ENCODE measurements at regions not wholly inside any gene's neighbourhood (a gene's known extent, or its start where the extent isn't known, plus 50 kb on each side); places are given as distances from the start of the nearest gene placed in this dataset.
"Not testable (repeated sequence)": the region's sequence is repeated elsewhere in the genome, so short reads cannot be mapped to it uniquely, and the experiment has no call there.

GRCh38 chr15:30827625-30828303, 76.0 kb upstream of the FAN1 start:
- TF ChIP-seq, protein P1, sequence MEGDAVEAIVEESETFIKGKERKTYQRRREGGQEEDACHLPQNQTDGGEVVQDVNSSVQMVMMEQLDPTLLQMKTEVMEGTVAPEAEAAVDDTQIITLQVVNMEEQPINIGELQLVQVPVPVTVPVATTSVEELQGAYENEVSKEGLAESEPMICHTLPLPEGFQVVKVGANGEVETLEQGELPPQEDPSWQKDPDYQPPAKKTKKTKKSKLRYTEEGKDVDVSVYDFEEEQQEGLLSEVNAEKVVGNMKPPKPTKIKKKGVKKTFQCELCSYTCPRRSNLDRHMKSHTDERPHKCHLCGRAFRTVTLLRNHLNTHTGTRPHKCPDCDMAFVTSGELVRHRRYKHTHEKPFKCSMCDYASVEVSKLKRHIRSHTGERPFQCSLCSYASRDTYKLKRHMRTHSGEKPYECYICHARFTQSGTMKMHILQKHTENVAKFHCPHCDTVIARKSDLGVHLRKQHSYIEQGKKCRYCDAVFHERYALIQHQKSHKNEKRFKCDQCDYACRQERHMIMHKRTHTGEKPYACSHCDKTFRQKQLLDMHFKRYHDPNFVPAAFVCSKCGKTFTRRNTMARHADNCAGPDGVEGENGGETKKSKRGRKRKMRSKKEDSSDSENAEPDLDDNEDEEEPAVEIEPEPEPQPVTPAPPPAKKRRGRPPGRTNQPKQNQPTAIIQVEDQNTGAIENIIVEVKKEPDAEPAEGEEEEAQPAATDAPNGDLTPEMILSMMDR (IDR thresholded peaks at IDR 0.05; ENCODE audit: borderline replicate concordance, extremely low read depth, low read length, poor library complexity, severe bottlenecking): no peak
- TF ChIP-seq EZH2 (IDR thresholded peaks at IDR 0.05; ENCODE audit: borderline replicate concordance, low read depth, low read length, severe bottlenecking): no peak
- H3K79me2 ChIP-seq (ENCODE audit: insufficient read depth, low read length): peaks cover 72% of the 10 kb centered on the region
- H3K4me3 ChIP-seq (ENCODE audit: low read depth in 1 of 2, low read length in 2 of 2): no peak overlapping the region
- no peak overlapping the region for H3K4me2 ChIP-seq (ENCODE audit: insufficient read depth, low read length)
- no peak overlapping the region for H3K9ac ChIP-seq (ENCODE audit: low read depth, low read length)
- H2AFZ ChIP-seq (ENCODE audit: low read depth, low read length): no peak overlapping the region
- peaks cover 34% of the 10 kb centered on the region for H3K4me1 ChIP-seq (ENCODE audit: insufficient read depth, low read length)
- H3K27ac ChIP-seq (ENCODE audit: low read length): no peak overlapping the region
- H3K27me3 ChIP-seq (ENCODE audit: insufficient read depth, low read length, poor library complexity): no peaks in the 10 kb centered on the region
- no peaks in the 10 kb centered on the region for H3K9me3 ChIP-seq (ENCODE audit: insufficient read depth, low read length, severe bottlenecking)
- peaks cover 13% of the 10 kb centered on the region; the same call in 1 of the 2 replicates for H4K20me1 ChIP-seq (ENCODE audit: insufficient read depth, low read length)
- H3K36me3 ChIP-seq (ENCODE audit: insufficient read depth, low read length): peaks cover 67% of the 10 kb centered on the region
- DNase-seq (no peak), ATAC-seq (ENCODE audit: insufficient read depth, low read depth) (no peak)

- not testable (repeated sequence) for DNase-seq; H3K9me3 ChIP-seq (ENCODE audit: insufficient read depth, low read length, severe bottlenecking); ATAC-seq (ENCODE audit: insufficient read depth, low read depth); H3K9ac ChIP-seq (ENCODE audit: low read depth, low read length); H3K4me2 ChIP-seq (ENCODE audit: insufficient read depth, low read length); H3K4me3 ChIP-seq (ENCODE audit: low read depth in 1 of 2, low read length in 2 of 2); H3K27ac ChIP-seq (ENCODE audit: low read length); H2AFZ ChIP-seq (ENCODE audit: low read depth, low read length); H3K27me3 ChIP-seq (ENCODE audit: insufficient read depth, low read length, poor library complexity)
- peaks cover 18% of the 10 kb centered on the region; the same call in 1 of the 2 replicates for H4K20me1 ChIP-seq (ENCODE audit: insufficient read depth, low read length)
- H3K4me1 ChIP-seq (ENCODE audit: insufficient read depth, low read length): peaks cover 30% of the 10 kb centered on the region
- H3K79me2 ChIP-seq (ENCODE audit: insufficient read depth, low read length): peaks cover 72% of the 10 kb centered on the region
- H3K36me3 ChIP-seq (ENCODE audit: insufficient read depth, low read length): peaks cover 72% of the 10 kb centered on the region
Observed at GRCh38 chr15:30828304-30828639, 75.4 kb upstream of the FAN1 start.

- no peak overlapping the region for H3K9ac ChIP-seq (ENCODE audit: low read depth, low read length)
- no peak for TF ChIP-seq EZH2 (IDR thresholded peaks at IDR 0.05; ENCODE audit: borderline replicate concordance, low read depth, low read length, severe bottlenecking)
- TF ChIP-seq, protein P1 (IDR thresholded peaks at IDR 0.05; ENCODE audit: borderline replicate concordance, extremely low read depth, low read length, poor library complexity, severe bottlenecking): no peak
- no peak overlapping the region for H3K4me3 ChIP-seq (ENCODE audit: low read depth in 1 of 2, low read length in 2 of 2)
- peaks cover 83% of the 10 kb centered on the region for H3K36me3 ChIP-seq (ENCODE audit: insufficient read depth, low read length)
- peaks cover 50% of the 10 kb centered on the region for H3K79me2 ChIP-seq (ENCODE audit: insufficient read depth, low read length)
- H3K4me1 ChIP-seq (ENCODE audit: insufficient read depth, low read length): peaks cover 12% of the 10 kb centered on the region
- DNase-seq (no peak), ATAC-seq (ENCODE audit: insufficient read depth, low read depth) (no peak)
- peaks cover 27% of the 10 kb centered on the region for H4K20me1 ChIP-seq (ENCODE audit: insufficient read depth, low read length)
- H2AFZ ChIP-seq (ENCODE audit: low read depth, low read length): no peak overlapping the region
- H3K9me3 ChIP-seq (ENCODE audit: insufficient read depth, low read length, severe bottlenecking): no peaks in the 10 kb centered on the region
- H3K27ac ChIP-seq (ENCODE audit: low read length): no peak overlapping the region
- H3K27me3 ChIP-seq (ENCODE audit: insufficient read depth, low read length, poor library complexity): no peaks in the 10 kb centered on the region
- H3K4me2 ChIP-seq (ENCODE audit: insufficient read depth, low read length): no peak overlapping the region
Observed at GRCh38 chr15:30830961-30831360, 72.8 kb upstream of the FAN1 start.

- not testable (repeated sequence) for H3K27ac ChIP-seq (ENCODE audit: low read length); H3K9ac ChIP-seq (ENCODE audit: low read depth, low read length); ATAC-seq (ENCODE audit: insufficient read depth, low read depth); H2AFZ ChIP-seq (ENCODE audit: low read depth, low read length); H3K27me3 ChIP-seq (ENCODE audit: insufficient read depth, low read length, poor library complexity); H3K9me3 ChIP-seq (ENCODE audit: insufficient read depth, low read length, severe bottlenecking); H3K4me1 ChIP-seq (ENCODE audit: insufficient read depth, low read length); DNase-seq; H3K4me2 ChIP-seq (ENCODE audit: insufficient read depth, low read length); H3K4me3 ChIP-seq (ENCODE audit: low read depth in 1 of 2, low read length in 2 of 2)
- H3K36me3 ChIP-seq (ENCODE audit: insufficient read depth, low read length): peaks cover 81% of the 10 kb centered on the region
- peaks cover 34% of the 10 kb centered on the region for H3K79me2 ChIP-seq (ENCODE audit: insufficient read depth, low read length)
- H4K20me1 ChIP-seq (ENCODE audit: insufficient read depth, low read length): peaks cover 27% of the 10 kb centered on the region
Observed at GRCh38 chr15:30833379-30833778, 70.3 kb upstream of the FAN1 start.

- not testable (repeated sequence) for H4K20me1 ChIP-seq (ENCODE audit: insufficient read depth, low read length); H3K9me3 ChIP-seq (ENCODE audit: insufficient read depth, low read length, severe bottlenecking); H3K4me2 ChIP-seq (ENCODE audit: insufficient read depth, low read length); H2AFZ ChIP-seq (ENCODE audit: low read depth, low read length); H3K27me3 ChIP-seq (ENCODE audit: insufficient read depth, low read length, poor library complexity); H3K27ac ChIP-seq (ENCODE audit: low read length); H3K79me2 ChIP-seq (ENCODE audit: insufficient read depth, low read length); DNase-seq; H3K4me3 ChIP-seq (ENCODE audit: low read depth in 1 of 2, low read length in 2 of 2); ATAC-seq (ENCODE audit: insufficient read depth, low read depth); H3K9ac ChIP-seq (ENCODE audit: low read depth, low read length)
- peaks cover 51% of the 10 kb centered on the region for H3K36me3 ChIP-seq (ENCODE audit: insufficient read depth, low read length)
- H3K4me1 ChIP-seq (ENCODE audit: insufficient read depth, low read length): peaks cover 15% of the 10 kb centered on the region
Observed at GRCh38 chr15:30841639-30842038, 62.1 kb upstream of the FAN1 start.

GRCh38 chr15:30842798-30843472, 60.8 kb upstream of the FAN1 start:
- Histone ChIP-seq H3K4me2 (ENCODE audit: insufficient read depth, low read length) (peak overlapping the region; percentile 27; the same call in 1 of the 2 replicates), H3K36me3 (ENCODE audit: insufficient read depth, low read length) (peaks cover 43% of the 10 kb centered on the region), H3K4me1 (ENCODE audit: insufficient read depth, low read length) (peaks cover 15% of the 10 kb centered on the region)
- H2AFZ ChIP-seq (ENCODE audit: low read depth, low read length); H3K9me3 ChIP-seq (ENCODE audit: insufficient read depth, low read length, severe bottlenecking); H3K9ac ChIP-seq (ENCODE audit: low read depth, low read length); H3K4me3 ChIP-seq (ENCODE audit: low read depth in 1 of 2, low read length in 2 of 2); H3K79me2 ChIP-seq (ENCODE audit: insufficient read depth, low read length); H3K27ac ChIP-seq (ENCODE audit: low read length); H4K20me1 ChIP-seq (ENCODE audit: insufficient read depth, low read length); H3K27me3 ChIP-seq (ENCODE audit: insufficient read depth, low read length, poor library complexity): not testable (repeated sequence)
- DNase-seq (peak; percentile 71), ATAC-seq (ENCODE audit: insufficient read depth, low read depth) (peak; percentile 99)

Data from DND-41 (cell line).